WTC11 (cell line): ENCODE measurements at regions not wholly inside any gene's neighbourhood (a gene's known extent, or its start where the extent isn't known, plus 50 kb on each side); places are given as distances from the start of the nearest gene placed in this dataset.

Experiments used
- ATAC-seq: fragments of 200-7000 bp; cut with Tn5 transposase; 2 replicates; pipeline ENCODE4 v1.10.0; 2021; ENCODE audit warnings: mild to moderate bottlenecking, moderate library complexity
- CTCF ChIA-PET: fragments of 300-600 bp; sonication (Branson Sonifier 250); formaldehyde crosslinking; loops from one replicate; lab custom pipeline; 2021; ENCODE audit warnings: antibody characterized with exemption; lab: Charles Lee
- POLR2A ChIA-PET: fragments of 350-600 bp; sonication (Branson Sonifier 250); formaldehyde crosslinking; loops from one replicate; lab custom pipeline; 2021; ENCODE audit warnings: antibody characterized with exemption; lab: Charles Lee
- DNase-seq: peaks from one replicate; pipeline ENCODE4 v3.0.0; 2021; ENCODE audit warnings: low spot score
- H3K27ac Mint-ChIP-seq: 2 replicates; pipeline ENCODE4 v1.8.0; 2021; ENCODE audit warnings: mixed read lengths
- H3K27me3 Mint-ChIP-seq: 2 replicates; pipeline ENCODE4 v1.8.0; 2021; ENCODE audit warnings: low read depth, mild to moderate bottlenecking, moderate library complexity, mixed read lengths
- H3K36me3 Mint-ChIP-seq: 2 replicates; pipeline ENCODE4 v1.8.0; 2021; ENCODE audit warnings: mixed read lengths
- H3K4me1 Mint-ChIP-seq: 2 replicates; pipeline ENCODE4 v1.8.0; 2022; ENCODE audit warnings: mixed read lengths
- H3K4me3 Mint-ChIP-seq: 2 replicates; pipeline ENCODE4 v1.8.0; 2021; ENCODE audit warnings: mild to moderate bottlenecking, moderate library complexity, mixed read lengths
- H3K9me3 Mint-ChIP-seq: 2 replicates; pipeline ENCODE4 v1.8.0; 2021; ENCODE audit warnings: mixed read lengths
- AFF4 ChIP-seq: sonication (generic); formaldehyde crosslinking; IDR thresholded peaks from 2 replicates; pipeline ENCODE4 v1.8.1; 2023; ENCODE audit warnings: mild to moderate bottlenecking, missing genetic modification reagents, borderline replicate concordance
- CBFB ChIP-seq: sonication (generic); formaldehyde crosslinking; IDR thresholded peaks from 2 replicates; pipeline ENCODE4 v1.8.1; 2022; ENCODE audit warnings: mild to moderate bottlenecking, low read depth, missing genetic modification reagents
- EMX1 ChIP-seq: fragments of 250-450 bp; sonication (Bioruptor Pico); IDR thresholded peaks from 2 replicates; pipeline ENCODE4 v1.8.0; 2021; ENCODE audit warnings: mild to moderate bottlenecking
- ETV6 ChIP-seq: sonication (generic); formaldehyde crosslinking; IDR thresholded peaks from 2 replicates; pipeline ENCODE4 v1.8.1; 2022; ENCODE audit warnings: mild to moderate bottlenecking, missing genetic modification reagents
- GRHL2 ChIP-seq: fragments of 250-450 bp; sonication (Bioruptor Pico); IDR thresholded peaks from 2 replicates; pipeline ENCODE4 v1.8.0; 2022; ENCODE audit warnings: mild to moderate bottlenecking, moderate library complexity; ENCODE audit not compliant: insufficient replicate concordance, severe bottlenecking
- HMGA2 ChIP-seq: fragments of 250-450 bp; sonication (Bioruptor Pico); IDR thresholded peaks from 2 replicates; pipeline ENCODE4 v1.4.0; 2021; ENCODE audit warnings: mild to moderate bottlenecking, moderate library complexity
- IRF2 ChIP-seq: sonication (generic); formaldehyde crosslinking; IDR thresholded peaks from 2 replicates; pipeline ENCODE4 v1.8.0; 2022; ENCODE audit warnings: low read depth, missing genetic modification reagents, borderline replicate concordance
- KAT7 ChIP-seq: sonication (generic); formaldehyde crosslinking; IDR thresholded peaks from 2 replicates; pipeline ENCODE4 v1.8.1; 2023; ENCODE audit warnings: missing genetic modification reagents, mild to moderate bottlenecking, borderline replicate concordance
- NFE2L1 ChIP-seq: sonication (generic); formaldehyde crosslinking; IDR thresholded peaks from 2 replicates; pipeline ENCODE4 v1.8.1; 2023; ENCODE audit warnings: missing genetic modification reagents
- OVOL2 ChIP-seq: fragments of 250-450 bp; sonication (Bioruptor Pico); IDR thresholded peaks from 2 replicates; pipeline ENCODE4 v1.9.0; 2021; ENCODE audit warnings: mild to moderate bottlenecking, borderline replicate concordance
- SMAD3 ChIP-seq: sonication (generic); formaldehyde crosslinking; IDR thresholded peaks from 2 replicates; pipeline ENCODE4 v1.8.0; 2022; ENCODE audit warnings: missing genetic modification reagents, mild to moderate bottlenecking, borderline replicate concordance
- SP1 ChIP-seq: sonication (generic); formaldehyde crosslinking; conservative IDR thresholded peaks from 2 replicates; pipeline ENCODE4 v1.8.1; 2022; ENCODE audit warnings: missing genetic modification reagents
- TEAD1 ChIP-seq: sonication (generic); formaldehyde crosslinking; IDR thresholded peaks from 2 replicates; pipeline ENCODE4 v1.8.0; 2022; ENCODE audit warnings: mild to moderate bottlenecking, missing genetic modification reagents
- ZNF232 ChIP-seq: sonication (generic); formaldehyde crosslinking; IDR thresholded peaks from 2 replicates; pipeline ENCODE4 v1.8.0; 2022; ENCODE audit warnings: mild to moderate bottlenecking, missing genetic modification reagents
- ZNF317 ChIP-seq: sonication (generic); formaldehyde crosslinking; IDR thresholded peaks from 2 replicates; pipeline ENCODE4 v1.8.1; 2023; ENCODE audit warnings: low read depth, mild to moderate bottlenecking, moderate library complexity, missing genetic modification reagents, borderline replicate concordance
- ZNF416 ChIP-seq: fragments of 250-450 bp; sonication (Bioruptor Pico); IDR thresholded peaks from 2 replicates; pipeline ENCODE4 v1.9.0; 2021; ENCODE audit warnings: mild to moderate bottlenecking, inconsistent platforms
- TF ChIP-seq, protein P1 (sequence below): sonication (generic); formaldehyde crosslinking; IDR thresholded peaks from 2 replicates; pipeline ENCODE4 v1.8.1; 2022; ENCODE audit warnings: mild to moderate bottlenecking, missing genetic modification reagents, moderate library complexity, borderline replicate concordance
- TF ChIP-seq, protein P2 (sequence below): sonication (generic); formaldehyde crosslinking; IDR thresholded peaks from 2 replicates; pipeline ENCODE4 v1.8.1; 2023; ENCODE audit warnings: mild to moderate bottlenecking, missing genetic modification reagents
- TF ChIP-seq, protein P3 (sequence below): fragments of 200-600 bp; IDR thresholded peaks from 2 replicates; pipeline ENCODE4 v1.8.0; 2022; ENCODE audit warnings: antibody characterized with exemption

DNA sequence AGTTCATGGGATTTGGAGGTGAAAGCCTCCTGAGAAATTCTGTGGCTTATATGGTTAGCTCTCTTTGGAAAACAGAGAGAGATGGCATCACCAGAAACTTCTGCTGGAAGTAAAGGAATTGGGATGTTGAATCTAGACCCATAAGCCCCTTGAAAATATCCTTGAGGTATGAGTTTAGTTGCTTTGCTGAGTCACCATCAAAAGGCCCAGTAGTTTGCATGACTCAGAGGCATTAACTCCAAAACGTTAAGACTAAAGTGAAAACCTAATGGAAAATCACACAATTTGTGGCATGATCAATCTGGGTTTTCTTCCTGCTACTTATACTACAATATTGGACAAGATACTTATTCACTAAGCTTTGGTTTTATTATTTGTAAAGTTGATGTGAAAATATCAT lies 349.2 kb upstream of the SALL1 start:
- ChIA-PET POLR2A (no interaction called here), CTCF (no interaction called here)
- ATAC-seq, result no peak
- no peak overlapping the region for H3K4me3 Mint-ChIP-seq
- H3K27ac Mint-ChIP-seq, result no peak overlapping the region
- DNase-seq, result no peak
- TF ChIP-seq CBFB (CRISPR knock-in tag) (no peak), GRHL2 (CRISPR knock-in tag) (no peak), AFF4 (no peak), HMGA2 (CRISPR knock-in tag) (no peak), ETV6 (no peak), ZNF317 (CRISPR knock-in tag) (no peak), ZNF416 (CRISPR knock-in tag) (no peak), SMAD3 (no peak), EMX1 (CRISPR knock-in tag) (no peak), NFE2L1 (CRISPR knock-in tag) (no peak), SP1 (CRISPR knock-in tag) (no peak), IRF2 (CRISPR knock-in tag) (no peak), TEAD1 (CRISPR knock-in tag) (no peak), KAT7 (CRISPR knock-in tag) (no peak), ZNF232 (CRISPR knock-in tag) (no peak), OVOL2 (CRISPR knock-in tag) (no peak)
- TF ChIP-seq, protein P1, sequence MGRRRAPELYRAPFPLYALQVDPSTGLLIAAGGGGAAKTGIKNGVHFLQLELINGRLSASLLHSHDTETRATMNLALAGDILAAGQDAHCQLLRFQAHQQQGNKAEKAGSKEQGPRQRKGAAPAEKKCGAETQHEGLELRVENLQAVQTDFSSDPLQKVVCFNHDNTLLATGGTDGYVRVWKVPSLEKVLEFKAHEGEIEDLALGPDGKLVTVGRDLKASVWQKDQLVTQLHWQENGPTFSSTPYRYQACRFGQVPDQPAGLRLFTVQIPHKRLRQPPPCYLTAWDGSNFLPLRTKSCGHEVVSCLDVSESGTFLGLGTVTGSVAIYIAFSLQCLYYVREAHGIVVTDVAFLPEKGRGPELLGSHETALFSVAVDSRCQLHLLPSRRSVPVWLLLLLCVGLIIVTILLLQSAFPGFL (CRISPR knock-in tag), result no peak
- TF ChIP-seq, protein P2, sequence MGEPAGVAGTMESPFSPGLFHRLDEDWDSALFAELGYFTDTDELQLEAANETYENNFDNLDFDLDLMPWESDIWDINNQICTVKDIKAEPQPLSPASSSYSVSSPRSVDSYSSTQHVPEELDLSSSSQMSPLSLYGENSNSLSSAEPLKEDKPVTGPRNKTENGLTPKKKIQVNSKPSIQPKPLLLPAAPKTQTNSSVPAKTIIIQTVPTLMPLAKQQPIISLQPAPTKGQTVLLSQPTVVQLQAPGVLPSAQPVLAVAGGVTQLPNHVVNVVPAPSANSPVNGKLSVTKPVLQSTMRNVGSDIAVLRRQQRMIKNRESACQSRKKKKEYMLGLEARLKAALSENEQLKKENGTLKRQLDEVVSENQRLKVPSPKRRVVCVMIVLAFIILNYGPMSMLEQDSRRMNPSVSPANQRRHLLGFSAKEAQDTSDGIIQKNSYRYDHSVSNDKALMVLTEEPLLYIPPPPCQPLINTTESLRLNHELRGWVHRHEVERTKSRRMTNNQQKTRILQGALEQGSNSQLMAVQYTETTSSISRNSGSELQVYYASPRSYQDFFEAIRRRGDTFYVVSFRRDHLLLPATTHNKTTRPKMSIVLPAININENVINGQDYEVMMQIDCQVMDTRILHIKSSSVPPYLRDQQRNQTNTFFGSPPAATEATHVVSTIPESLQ (CRISPR knock-in tag), result no peak
- TF ChIP-seq, protein P3, sequence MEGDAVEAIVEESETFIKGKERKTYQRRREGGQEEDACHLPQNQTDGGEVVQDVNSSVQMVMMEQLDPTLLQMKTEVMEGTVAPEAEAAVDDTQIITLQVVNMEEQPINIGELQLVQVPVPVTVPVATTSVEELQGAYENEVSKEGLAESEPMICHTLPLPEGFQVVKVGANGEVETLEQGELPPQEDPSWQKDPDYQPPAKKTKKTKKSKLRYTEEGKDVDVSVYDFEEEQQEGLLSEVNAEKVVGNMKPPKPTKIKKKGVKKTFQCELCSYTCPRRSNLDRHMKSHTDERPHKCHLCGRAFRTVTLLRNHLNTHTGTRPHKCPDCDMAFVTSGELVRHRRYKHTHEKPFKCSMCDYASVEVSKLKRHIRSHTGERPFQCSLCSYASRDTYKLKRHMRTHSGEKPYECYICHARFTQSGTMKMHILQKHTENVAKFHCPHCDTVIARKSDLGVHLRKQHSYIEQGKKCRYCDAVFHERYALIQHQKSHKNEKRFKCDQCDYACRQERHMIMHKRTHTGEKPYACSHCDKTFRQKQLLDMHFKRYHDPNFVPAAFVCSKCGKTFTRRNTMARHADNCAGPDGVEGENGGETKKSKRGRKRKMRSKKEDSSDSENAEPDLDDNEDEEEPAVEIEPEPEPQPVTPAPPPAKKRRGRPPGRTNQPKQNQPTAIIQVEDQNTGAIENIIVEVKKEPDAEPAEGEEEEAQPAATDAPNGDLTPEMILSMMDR, result no peak
- TF ChIP-seq, all 79 proteins: peak for 0
- peaks cover 12% of the 10 kb centered on the region for H3K4me1 Mint-ChIP-seq
- peaks cover 11% of the 10 kb centered on the region for H3K36me3 Mint-ChIP-seq
- H3K9me3 Mint-ChIP-seq, result peaks cover 19% of the 10 kb centered on the region
- H3K27me3 Mint-ChIP-seq, result no peaks in the 10 kb centered on the region; the same call in 1 of the 2 replicates
